ENCODE measurements at regions not wholly inside any gene's neighbourhood (a gene's known extent, or its start where the extent isn't known, plus 50 kb on each side); places are given as distances from the start of the nearest gene placed in this dataset.

DNA sequence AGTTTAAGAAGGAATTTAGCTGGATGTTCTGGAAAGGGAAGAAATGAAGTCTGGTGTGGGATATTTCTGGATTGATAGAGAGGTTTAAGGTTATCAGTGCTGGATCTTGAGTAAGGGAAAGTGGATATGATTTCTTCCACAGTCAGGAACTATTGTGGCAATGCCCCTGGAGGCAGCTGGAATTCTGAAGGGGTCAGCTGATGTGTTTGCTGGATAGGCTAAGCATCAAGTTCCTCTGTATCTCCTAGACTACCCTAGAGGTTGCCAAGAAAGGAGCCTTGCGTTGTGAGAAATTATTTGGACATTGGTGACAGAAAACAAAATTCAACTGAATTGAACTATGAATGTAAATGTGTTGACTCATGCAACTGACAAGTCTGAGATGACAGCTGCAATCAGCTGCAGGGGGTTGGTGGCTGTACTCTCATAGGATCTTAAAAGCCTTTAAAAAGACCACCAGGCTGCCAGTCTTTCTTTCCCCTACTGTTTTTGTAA, 244.4 kb downstream of the ATXN7L3B start:
- no peak for ATAC-seq
- no peak for DNase-seq
- intact Hi-C loops (cut with DNase I), result no loop called here

DNA sequence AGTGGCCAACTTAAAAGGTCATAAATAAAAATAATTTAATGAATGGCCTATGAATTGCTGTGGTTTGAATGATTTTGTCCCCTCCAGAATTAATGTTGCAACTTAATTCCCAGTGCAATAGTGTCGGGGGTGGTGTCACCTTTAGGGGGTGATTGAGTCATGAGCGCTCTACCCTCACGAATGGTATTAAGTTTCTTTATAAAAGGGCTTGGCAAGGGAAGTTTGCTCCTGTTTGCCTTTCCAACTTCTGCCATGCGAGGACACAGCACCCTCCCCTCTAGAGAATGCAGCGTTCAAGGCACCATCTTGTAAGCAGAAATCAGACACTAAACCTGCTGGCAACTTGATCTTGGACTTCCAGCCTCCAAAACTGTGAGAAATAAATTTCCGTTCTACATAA, 253.3 kb downstream of the ATXN7L3B start:
- intact Hi-C loops (cut with DNase I), result no loop called here
- ATAC-seq, result no peak
- no peak for DNase-seq

DNA sequence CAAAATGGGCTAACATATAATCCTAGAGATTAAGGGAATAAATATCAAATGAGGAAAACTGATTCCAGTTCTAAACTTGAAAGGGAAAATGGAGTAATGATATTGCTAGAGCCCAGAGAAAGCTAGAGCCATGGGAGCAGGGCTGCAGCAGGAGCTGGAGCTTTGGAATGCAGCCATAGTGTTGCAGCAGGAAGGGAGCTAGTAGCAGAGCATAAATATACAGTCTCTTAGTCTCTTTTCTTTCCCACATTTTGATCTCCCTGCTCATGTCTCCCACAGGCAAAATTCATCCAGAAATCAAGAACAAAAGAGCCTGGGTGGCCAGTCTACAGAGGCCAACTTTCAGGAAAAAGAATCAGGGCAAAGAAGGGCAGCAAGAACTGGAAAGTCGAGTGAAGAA, 253.7 kb downstream of the ATXN7L3B start:
- intact Hi-C loops (cut with DNase I), result no loop called here
- ATAC-seq (no peak), DNase-seq (no peak)

GRCh38 chr12:74794522-74794921, 256.9 kb downstream of the ATXN7L3B start:
- no peak for ATAC-seq

GRCh38 chr12:74801625-74802024, 264.0 kb downstream of the ATXN7L3B start:
- intact Hi-C loops (cut with DNase I), result no loop called here
- no peak for DNase-seq
- ATAC-seq, result no peak

More at GRCh38 chr12:74794522-74794921, 256.9 kb downstream of the ATXN7L3B start:
- no peak for DNase-seq
- intact Hi-C loops (cut with DNase I), result no loop called here

GRCh38 chr12:74816398-74817175, 279.0 kb downstream of the ATXN7L3B start:
- intact Hi-C loops (cut with DNase I), result no loop called here
- DNase-seq (no peak), ATAC-seq (no peak)

- intact Hi-C loops (cut with DNase I), result no loop called here
- ATAC-seq, result no peak
- DNase-seq, result no peak
Measured at GRCh38 chr12:74817499-74817898, 279.9 kb downstream of the ATXN7L3B start.

GRCh38 chr12:74818412-74818811, 280.8 kb downstream of the ATXN7L3B start:
- DNase-seq (no peak), ATAC-seq (no peak)
- intact Hi-C loops (cut with DNase I), result no loop called here

DNA sequence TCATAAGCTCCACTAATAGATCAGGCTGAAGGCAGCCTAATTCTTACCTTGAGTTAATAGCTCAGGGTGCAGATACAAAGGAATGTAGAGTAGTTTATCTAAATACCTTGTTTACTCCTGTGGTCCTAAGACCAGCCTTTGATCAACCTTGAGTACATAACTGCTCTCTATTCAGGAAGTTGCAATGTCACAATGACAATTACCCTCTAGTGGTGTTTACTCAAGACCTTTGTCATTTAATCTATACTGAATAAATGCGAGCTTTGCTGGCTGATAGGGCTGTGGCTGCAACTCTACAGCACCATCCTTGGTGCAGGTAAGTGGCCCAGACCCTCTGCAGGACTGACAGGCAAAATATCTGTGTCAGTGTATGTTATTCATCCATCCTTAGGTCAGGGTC, 282.7 kb downstream of the ATXN7L3B start:
- intact Hi-C loops (cut with DNase I), result no loop called here
- ATAC-seq (no peak), DNase-seq (no peak)

GRCh38 chr12:74836567-74836966, 298.9 kb downstream of the ATXN7L3B start:
- intact Hi-C loops (cut with DNase I), result no loop called here
- DNase-seq (no peak), ATAC-seq (no peak)

GRCh38 chr12:74846116-74846515, 308.5 kb downstream of the ATXN7L3B start:
- ATAC-seq (no peak), DNase-seq (no peak)
- intact Hi-C loops (cut with DNase I), result no loop called here

- DNase-seq (no peak), ATAC-seq (no peak)
- intact Hi-C loops (cut with DNase I), result no loop called here
Measured at GRCh38 chr12:74847169-74847568, 309.5 kb downstream of the ATXN7L3B start.

DNA sequence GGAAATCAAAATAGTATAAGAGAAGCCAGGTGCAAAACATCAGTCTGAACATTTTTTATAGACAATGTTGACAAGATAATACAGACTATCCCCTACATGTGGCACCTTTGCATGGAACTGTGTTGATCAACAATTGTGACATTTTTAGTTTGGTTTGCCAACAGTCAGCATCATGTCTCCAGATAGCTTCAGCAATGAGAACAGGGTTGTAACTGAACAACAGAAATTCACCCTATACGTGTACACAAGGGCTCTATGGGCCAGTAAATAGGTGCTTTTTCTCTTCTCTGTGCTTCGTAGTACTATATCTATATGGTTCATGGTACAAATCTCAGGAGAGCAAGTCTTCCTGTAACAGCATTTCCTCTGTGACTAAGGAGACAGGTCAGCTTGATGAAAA, 310.4 kb downstream of the ATXN7L3B start:
- intact Hi-C loops (cut with DNase I), result no loop called here
- DNase-seq (no peak), ATAC-seq (no peak)

DNA sequence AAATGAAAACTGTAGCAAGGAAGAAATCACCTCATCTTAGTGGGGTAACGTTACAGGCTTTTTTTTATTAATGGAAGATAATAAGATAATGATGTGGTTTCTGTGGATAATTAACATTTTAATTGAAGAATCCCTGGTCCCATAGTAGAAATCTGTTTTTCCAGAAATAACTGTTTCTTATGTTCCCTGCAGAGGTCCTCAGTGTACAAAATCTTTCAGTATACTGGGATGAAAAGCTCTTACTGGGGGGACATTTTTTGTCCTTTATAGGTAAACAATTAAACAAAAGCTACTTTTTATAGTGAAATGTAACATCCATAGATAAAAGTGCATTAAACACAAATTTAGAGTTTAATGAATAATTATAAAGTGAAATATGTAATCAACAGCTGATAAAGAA, 312.2 kb downstream of the ATXN7L3B start:
- no peak for DNase-seq
- intact Hi-C loops (cut with DNase I), result no loop called here
- ATAC-seq, result no peak

GRCh38 chr12:74871817-74872216, 334.2 kb downstream of the ATXN7L3B start:
- intact Hi-C loops (cut with DNase I), result no loop called here
- ATAC-seq, result no peak
- DNase-seq, result no peak

DNA sequence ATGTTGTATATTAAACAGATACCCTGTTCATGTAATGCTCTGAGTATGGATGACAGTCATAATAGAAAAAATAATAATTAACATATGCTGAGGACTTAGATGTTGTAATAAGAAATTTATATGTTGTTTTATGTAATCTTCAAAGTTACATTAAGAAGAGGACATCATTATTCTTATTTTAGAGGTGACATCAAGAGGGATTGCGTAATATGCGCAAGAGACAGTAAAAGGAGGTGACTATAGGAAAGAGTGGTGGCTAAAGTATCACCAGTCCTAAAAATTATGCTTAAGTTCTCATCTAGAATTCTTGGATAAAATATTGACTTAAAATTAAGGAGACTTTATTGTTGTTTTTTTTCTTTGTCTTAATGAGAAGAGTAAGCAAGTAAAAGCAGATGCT, 323.9 kb downstream of the KCNC2 start:
- ATAC-seq (no peak), DNase-seq (no peak)
- intact Hi-C loops (cut with DNase I), result no loop called here

GRCh38 chr12:74889073-74889472, 320.6 kb downstream of the KCNC2 start:
- ATAC-seq (no peak), DNase-seq (no peak)
- intact Hi-C loops (cut with DNase I), result no loop called here

GRCh38 chr12:74889563-74890236, 319.9 kb downstream of the KCNC2 start:
- DNase-seq (no peak), ATAC-seq (peak in 1 of 2 donors; percentile 68)
- intact Hi-C loops (cut with DNase I), result no loop called here

- ATAC-seq (peak; percentile 92 to 100), DNase-seq (no peak)
- intact Hi-C loops (cut with DNase I), result no loop called here
Measured at GRCh38 chr12:74890237-74890599, 319.4 kb downstream of the KCNC2 start.

- DNase-seq (no peak), ATAC-seq (no peak)
- intact Hi-C loops (cut with DNase I), result no loop called here
Measured at GRCh38 chr12:74891083-74891668, 318.5 kb downstream of the KCNC2 start.

All from left cardiac atrium (tissue), 4 donors.